Osteoblast (primary cell): ENCODE measurements at regions not wholly inside any gene's neighbourhood (a gene's known extent, or its start where the extent isn't known, plus 50 kb on each side); places are given as distances from the start of the nearest gene placed in this dataset.

ENCODE experiments used
- DNase-seq: peaks from one replicate; pipeline ENCODE4 v3.0.0; 2011; ENCODE audit warnings: low spot score, mixed read lengths; ENCODE audit not compliant: insufficient read length; ENCODE audit errors: missing footprints
- H2AFZ ChIP-seq: 2 replicates; pipeline ENCODE4 v1.6.0; 2011; ENCODE audit warnings: mild to moderate bottlenecking, low read length
- H3K27ac ChIP-seq: 2 replicates; pipeline ENCODE4 v1.5.1; 2011; ENCODE audit warnings: mild to moderate bottlenecking, low read depth, low read length, moderate library complexity
- H3K27me3 ChIP-seq: 2 replicates; pipeline ENCODE4 v1.6.0; 2012; ENCODE audit warnings: mild to moderate bottlenecking, control low read depth, inconsistent platforms, low read length, moderate library complexity; ENCODE audit not compliant: insufficient read depth
- H3K36me3 ChIP-seq: 2 replicates; pipeline ENCODE4 v1.5.1; 2011; ENCODE audit warnings: mild to moderate bottlenecking, low read length, control low read depth, moderate library complexity; ENCODE audit not compliant: insufficient read depth
- H3K4me1 ChIP-seq: 2 replicates; pipeline ENCODE4 v1.5.1; 2011; ENCODE audit warnings: mild to moderate bottlenecking, low read length, control low read depth, moderate library complexity; ENCODE audit not compliant: insufficient read depth
- H3K4me2 ChIP-seq: 2 replicates; pipeline ENCODE4 v1.6.0; 2011; ENCODE audit warnings: mild to moderate bottlenecking, low read length; ENCODE audit not compliant: insufficient read depth
- H3K4me3 ChIP-seq: fragments of 200-600 bp; sonication (generic); 3 replicates; pipeline ENCODE4 v1.5.1; 2012; ENCODE audit warnings: mild to moderate bottlenecking, low read length, inconsistent platforms; ENCODE audit not compliant: insufficient read depth
- H3K79me2 ChIP-seq: 2 replicates; pipeline ENCODE4 v1.6.0; 2012; ENCODE audit warnings: mild to moderate bottlenecking, low read length, control low read depth, inconsistent platforms; ENCODE audit not compliant: insufficient read depth
- H3K9me3 ChIP-seq: 2 replicates; pipeline ENCODE4 v1.5.1; 2011; ENCODE audit warnings: low read depth, low read length, control low read depth
- H4K20me1 ChIP-seq: 2 replicates; pipeline ENCODE4 v1.6.0; 2012; ENCODE audit warnings: mild to moderate bottlenecking, low read length, control low read depth; ENCODE audit not compliant: insufficient read depth
- TF ChIP-seq, protein P1 (sequence below): IDR thresholded peaks from 2 replicates; pipeline ENCODE4 v1.5.1; 2011; ENCODE audit warnings: mild to moderate bottlenecking, low read depth, low read length, moderate library complexity; ENCODE audit errors: extremely low read depth

DNA sequence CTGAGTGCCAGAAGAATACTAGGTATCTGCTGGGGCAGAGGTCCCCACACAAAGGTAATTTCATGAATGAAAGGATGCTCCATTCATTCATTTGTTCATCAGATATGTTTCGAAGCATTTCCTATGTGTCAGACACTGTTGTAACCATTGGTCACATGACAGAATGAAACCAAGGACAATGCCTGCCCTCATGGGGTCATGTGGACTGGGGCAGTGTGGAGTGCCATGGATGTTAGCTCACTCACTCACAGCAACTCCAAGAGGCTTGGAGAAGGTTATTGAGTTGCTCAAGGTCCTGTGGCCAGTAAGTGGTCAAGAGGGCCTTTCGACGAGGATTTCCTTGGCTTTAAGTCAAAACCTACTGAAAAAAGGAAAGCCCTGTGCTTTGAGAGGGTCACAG lies 223.5 kb downstream of the ARHGAP12 start:
- TF ChIP-seq, protein P1, sequence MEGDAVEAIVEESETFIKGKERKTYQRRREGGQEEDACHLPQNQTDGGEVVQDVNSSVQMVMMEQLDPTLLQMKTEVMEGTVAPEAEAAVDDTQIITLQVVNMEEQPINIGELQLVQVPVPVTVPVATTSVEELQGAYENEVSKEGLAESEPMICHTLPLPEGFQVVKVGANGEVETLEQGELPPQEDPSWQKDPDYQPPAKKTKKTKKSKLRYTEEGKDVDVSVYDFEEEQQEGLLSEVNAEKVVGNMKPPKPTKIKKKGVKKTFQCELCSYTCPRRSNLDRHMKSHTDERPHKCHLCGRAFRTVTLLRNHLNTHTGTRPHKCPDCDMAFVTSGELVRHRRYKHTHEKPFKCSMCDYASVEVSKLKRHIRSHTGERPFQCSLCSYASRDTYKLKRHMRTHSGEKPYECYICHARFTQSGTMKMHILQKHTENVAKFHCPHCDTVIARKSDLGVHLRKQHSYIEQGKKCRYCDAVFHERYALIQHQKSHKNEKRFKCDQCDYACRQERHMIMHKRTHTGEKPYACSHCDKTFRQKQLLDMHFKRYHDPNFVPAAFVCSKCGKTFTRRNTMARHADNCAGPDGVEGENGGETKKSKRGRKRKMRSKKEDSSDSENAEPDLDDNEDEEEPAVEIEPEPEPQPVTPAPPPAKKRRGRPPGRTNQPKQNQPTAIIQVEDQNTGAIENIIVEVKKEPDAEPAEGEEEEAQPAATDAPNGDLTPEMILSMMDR = no peak
- no peaks in the 10 kb centered on the region for H3K36me3 ChIP-seq
- no peak overlapping the region for H3K27ac ChIP-seq
- H3K4me3 ChIP-seq = no peak overlapping the region
- DNase-seq = no peak
- H4K20me1 ChIP-seq = no peaks in the 10 kb centered on the region
- H3K9me3 ChIP-seq = no peaks in the 10 kb centered on the region
- no peak overlapping the region for H2AFZ ChIP-seq
- no peak overlapping the region for H3K4me2 ChIP-seq
- no peaks in the 10 kb centered on the region for H3K79me2 ChIP-seq
- H3K4me1 ChIP-seq = peaks cover 21% of the 10 kb centered on the region
- no peaks in the 10 kb centered on the region for H3K27me3 ChIP-seq

DNA sequence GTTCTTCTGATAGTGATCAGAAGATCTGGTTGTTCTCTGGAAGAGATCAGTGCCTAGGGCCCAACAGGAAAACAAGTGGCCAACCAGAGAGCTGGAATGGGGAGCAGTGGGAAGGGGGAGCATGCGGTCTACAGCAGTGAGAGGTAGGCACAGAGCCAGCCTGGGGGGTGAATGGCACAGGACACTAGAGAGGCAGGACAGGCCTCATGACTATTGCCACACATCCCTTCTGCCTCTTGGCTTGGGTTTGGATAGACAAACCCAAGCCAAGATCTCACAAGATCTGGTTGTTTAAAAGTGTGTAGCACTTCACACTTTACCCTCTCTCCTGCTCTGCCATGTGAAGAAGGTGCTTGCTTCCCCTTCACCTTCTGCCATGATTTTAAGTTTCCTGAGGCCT lies 224.4 kb downstream of the ARHGAP12 start:
- H3K79me2 ChIP-seq = no peaks in the 10 kb centered on the region
- no peak overlapping the region for H2AFZ ChIP-seq
- H3K36me3 ChIP-seq = no peaks in the 10 kb centered on the region
- no peak for DNase-seq
- no peak overlapping the region for H3K4me3 ChIP-seq
- TF ChIP-seq, protein P1 = no peak
- no peak overlapping the region for H3K4me2 ChIP-seq
- no peaks in the 10 kb centered on the region for H4K20me1 ChIP-seq
- H3K27ac ChIP-seq = no peak overlapping the region
- no peaks in the 10 kb centered on the region for H3K27me3 ChIP-seq
- H3K4me1 ChIP-seq = peaks cover 22% of the 10 kb centered on the region
- no peaks in the 10 kb centered on the region for H3K9me3 ChIP-seq

DNA sequence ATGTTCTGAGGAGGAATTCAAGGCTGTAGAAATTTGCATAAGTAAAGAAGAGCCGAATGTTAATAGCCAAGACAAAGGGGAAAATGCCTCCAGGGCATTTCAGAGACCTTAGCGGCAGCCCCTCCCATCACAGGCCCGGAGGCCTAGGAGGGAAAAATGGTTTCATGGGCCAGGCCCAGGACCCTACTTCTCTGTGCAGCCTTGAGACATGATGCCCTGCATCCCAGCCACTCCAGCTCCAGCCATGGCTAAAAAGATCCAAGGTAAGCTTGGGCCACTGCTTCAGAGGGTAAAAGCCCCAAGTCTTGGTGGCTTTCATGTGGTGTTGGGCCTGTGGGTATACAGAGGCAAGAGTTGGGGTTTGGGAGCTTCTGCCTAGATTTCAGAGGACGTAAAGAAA lies 225.7 kb downstream of the ARHGAP12 start:
- Histone ChIP-seq H3K79me2 (no peaks in the 10 kb centered on the region), H3K4me2 (no peak overlapping the region), H3K36me3 (no peaks in the 10 kb centered on the region), H3K27me3 (no peaks in the 10 kb centered on the region), H2AFZ (no peak overlapping the region), H3K4me3 (no peak overlapping the region), H3K9me3 (no peaks in the 10 kb centered on the region), H3K4me1 (peaks cover 29% of the 10 kb centered on the region), H3K27ac (no peak overlapping the region), H4K20me1 (no peaks in the 10 kb centered on the region)
- TF ChIP-seq, protein P1 = no peak
- no peak for DNase-seq

DNA sequence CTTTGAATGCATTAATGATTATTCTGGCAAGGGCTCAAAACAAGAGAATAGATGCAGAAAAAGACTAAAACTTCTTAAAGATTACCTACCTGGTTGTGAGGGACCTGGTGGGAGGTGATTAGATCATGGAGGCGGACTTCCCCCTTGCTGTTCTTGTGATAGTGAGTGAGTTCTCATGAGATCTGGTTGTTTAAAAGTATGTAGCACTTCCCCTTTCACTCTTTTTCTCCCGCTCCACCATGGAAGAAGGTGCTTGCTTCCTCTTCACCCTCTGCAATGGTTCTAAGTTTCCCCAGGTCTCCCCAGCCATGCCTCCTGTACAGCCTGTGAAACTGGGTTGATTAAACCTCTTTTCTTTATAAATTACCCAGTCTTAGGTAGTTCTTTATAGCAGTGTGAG lies 226.6 kb downstream of the ARHGAP12 start:
- H3K27ac ChIP-seq = no peak overlapping the region

More for the DNA sequence above, 226.6 kb downstream of the ARHGAP12 start:
- Histone ChIP-seq H3K9me3 (no peaks in the 10 kb centered on the region), H3K4me1 (peaks cover 28% of the 10 kb centered on the region), H3K27me3 (no peaks in the 10 kb centered on the region), H3K4me2 (no peak overlapping the region), H3K79me2 (no peaks in the 10 kb centered on the region), H4K20me1 (no peaks in the 10 kb centered on the region), H3K4me3 (no peak overlapping the region), H2AFZ (no peak overlapping the region), H3K36me3 (no peaks in the 10 kb centered on the region)
- DNase-seq = no peak
- TF ChIP-seq, protein P1 = no peak
